ENCODE measurements at regions not wholly inside any gene's neighbourhood (a gene's known extent, or its start where the extent isn't known, plus 50 kb on each side); places are given as distances from the start of the nearest gene placed in this dataset.

- H3K4me1 ChIP-seq (ENCODE audit: control insufficient read depth, insufficient read depth, low read length): no peaks in the 10 kb centered on the region
- no peak overlapping the region for H3K27ac ChIP-seq (ENCODE audit: low read depth, low read length)
- no peaks in the 10 kb centered on the region for H3K36me3 ChIP-seq (ENCODE audit: control insufficient read depth, insufficient read depth, low read length)
- DNase-seq (ENCODE audit: low read depth in 4 of 6, low spot score in 6 of 6): no peak
- no peak overlapping the region for H3K4me3 ChIP-seq (ENCODE audit: low read depth, low read length)
- H3K27me3 ChIP-seq (ENCODE audit: control insufficient read depth, insufficient read depth, low read length): no peaks in the 10 kb centered on the region
- no peaks in the 10 kb centered on the region for H3K9me3 ChIP-seq (ENCODE audit: control insufficient read depth, insufficient read depth, low read length)
These were observed 217.6 kb upstream of the CEP162 start for GRCh38 chr6:84445068-84445467.

- no peaks in the 10 kb centered on the region for H3K9me3 ChIP-seq (ENCODE audit: control insufficient read depth, insufficient read depth, low read length)
- H3K4me1 ChIP-seq (ENCODE audit: control insufficient read depth, insufficient read depth, low read length): no peaks in the 10 kb centered on the region
- H3K4me3 ChIP-seq (ENCODE audit: low read depth, low read length): no peak overlapping the region
- H3K27me3 ChIP-seq (ENCODE audit: control insufficient read depth, insufficient read depth, low read length): no peaks in the 10 kb centered on the region
- no peak overlapping the region for H3K27ac ChIP-seq (ENCODE audit: low read depth, low read length)
- WGBS (ENCODE audit: insufficient coverage): no CpG with 5 or more reads among the region's 3 CpGs
- H3K36me3 ChIP-seq (ENCODE audit: control insufficient read depth, insufficient read depth, low read length): no peaks in the 10 kb centered on the region
- DNase-seq (ENCODE audit: low read depth in 4 of 6, low spot score in 6 of 6): no peak
These were observed 214.8 kb upstream of the CEP162 start for GRCh38 chr6:84442208-84442607.

GRCh38 chr6:84441456-84441855, 214.0 kb upstream of the CEP162 start:
- H3K4me1 ChIP-seq (ENCODE audit: control insufficient read depth, insufficient read depth, low read length): no peaks in the 10 kb centered on the region
- H3K9me3 ChIP-seq (ENCODE audit: control insufficient read depth, insufficient read depth, low read length): no peaks in the 10 kb centered on the region
- no peaks in the 10 kb centered on the region for H3K36me3 ChIP-seq (ENCODE audit: control insufficient read depth, insufficient read depth, low read length)
- H3K4me3 ChIP-seq (ENCODE audit: low read depth, low read length): no peak overlapping the region
- no peak for DNase-seq (ENCODE audit: low read depth in 4 of 6, low spot score in 6 of 6)
- H3K27me3 ChIP-seq (ENCODE audit: control insufficient read depth, insufficient read depth, low read length): no peaks in the 10 kb centered on the region
- no peak overlapping the region for H3K27ac ChIP-seq (ENCODE audit: low read depth, low read length)
- 80% methylated on average over 1 of the region's 3 CpGs for WGBS (ENCODE audit: insufficient coverage)

GRCh38 chr6:84434550-84434949, 207.1 kb upstream of the CEP162 start:
- H3K4me1 ChIP-seq (ENCODE audit: control insufficient read depth, insufficient read depth, low read length): no peaks in the 10 kb centered on the region
- H3K27ac ChIP-seq (ENCODE audit: low read depth, low read length): no peak overlapping the region
- peaks cover 2% of the 10 kb centered on the region for H3K27me3 ChIP-seq (ENCODE audit: control insufficient read depth, insufficient read depth, low read length)
- no peak overlapping the region for H3K4me3 ChIP-seq (ENCODE audit: low read depth, low read length)
- WGBS (ENCODE audit: insufficient coverage): 82% methylated on average over 3 of the region's 4 CpGs
- no peaks in the 10 kb centered on the region for H3K36me3 ChIP-seq (ENCODE audit: control insufficient read depth, insufficient read depth, low read length)
- no peak for DNase-seq (ENCODE audit: low read depth in 4 of 6, low spot score in 6 of 6)
- no peaks in the 10 kb centered on the region for H3K9me3 ChIP-seq (ENCODE audit: control insufficient read depth, insufficient read depth, low read length)

GRCh38 chr6:84432619-84433018, 205.2 kb upstream of the CEP162 start:
- Histone ChIP-seq H3K27ac (ENCODE audit: low read depth, low read length) (no peak overlapping the region), H3K4me1 (ENCODE audit: control insufficient read depth, insufficient read depth, low read length) (no peaks in the 10 kb centered on the region), H3K36me3 (ENCODE audit: control insufficient read depth, insufficient read depth, low read length) (no peaks in the 10 kb centered on the region), H3K27me3 (ENCODE audit: control insufficient read depth, insufficient read depth, low read length) (peaks cover 2% of the 10 kb centered on the region), H3K9me3 (ENCODE audit: control insufficient read depth, insufficient read depth, low read length) (no peaks in the 10 kb centered on the region), H3K4me3 (ENCODE audit: low read depth, low read length) (no peak overlapping the region)
- DNase-seq (ENCODE audit: low read depth in 4 of 6, low spot score in 6 of 6): no peak

GRCh38 chr6:84428300-84428907, 201.0 kb upstream of the CEP162 start:
- H3K36me3 ChIP-seq (ENCODE audit: control insufficient read depth, insufficient read depth, low read length): no peaks in the 10 kb centered on the region
- H3K27ac ChIP-seq (ENCODE audit: low read depth, low read length): no peak overlapping the region
- no peaks in the 10 kb centered on the region for H3K4me1 ChIP-seq (ENCODE audit: control insufficient read depth, insufficient read depth, low read length)
- H3K9me3 ChIP-seq (ENCODE audit: control insufficient read depth, insufficient read depth, low read length): no peaks in the 10 kb centered on the region
- DNase-seq (ENCODE audit: low read depth in 4 of 6, low spot score in 6 of 6): peak in 5 of 6 donors; percentile 15 to 74 (median 42)
- no peak overlapping the region for H3K4me3 ChIP-seq (ENCODE audit: low read depth, low read length)
- WGBS (ENCODE audit: insufficient coverage): 17% methylated on average over 4 of the region's 6 CpGs
- peaks cover 10% of the 10 kb centered on the region for H3K27me3 ChIP-seq (ENCODE audit: control insufficient read depth, insufficient read depth, low read length)

- DNase-seq (ENCODE audit: low read depth in 4 of 6, low spot score in 6 of 6): no peak
- Histone ChIP-seq H3K27ac (ENCODE audit: low read depth, low read length) (no peak overlapping the region), H3K36me3 (ENCODE audit: control insufficient read depth, insufficient read depth, low read length) (no peaks in the 10 kb centered on the region), H3K4me1 (ENCODE audit: control insufficient read depth, insufficient read depth, low read length) (no peaks in the 10 kb centered on the region), H3K27me3 (ENCODE audit: control insufficient read depth, insufficient read depth, low read length) (peaks cover 17% of the 10 kb centered on the region), H3K4me3 (ENCODE audit: low read depth, low read length) (no peak overlapping the region), H3K9me3 (ENCODE audit: control insufficient read depth, insufficient read depth, low read length) (no peaks in the 10 kb centered on the region)
- WGBS (ENCODE audit: insufficient coverage): 50% methylated on average over 2 of the region's 5 CpGs
These were observed 198.7 kb upstream of the CEP162 start for GRCh38 chr6:84425971-84426705.

GRCh38 chr6:84424956-84425355, 197.5 kb upstream of the CEP162 start:
- H3K4me3 ChIP-seq (ENCODE audit: low read depth, low read length): no peak overlapping the region

GRCh38 chr6:84422380-84422968, 195.0 kb upstream of the CEP162 start:
- Histone ChIP-seq H3K36me3 (ENCODE audit: control insufficient read depth, insufficient read depth, low read length) (no peaks in the 10 kb centered on the region), H3K27ac (ENCODE audit: low read depth, low read length) (peak overlapping the region; percentile 22), H3K9me3 (ENCODE audit: control insufficient read depth, insufficient read depth, low read length) (no peaks in the 10 kb centered on the region), H3K27me3 (ENCODE audit: control insufficient read depth, insufficient read depth, low read length) (peaks cover 15% of the 10 kb centered on the region), H3K4me1 (ENCODE audit: control insufficient read depth, insufficient read depth, low read length) (no peaks in the 10 kb centered on the region), H3K4me3 (ENCODE audit: low read depth, low read length) (no peak overlapping the region)
- peak; percentile 10 to 72 (median 40) for DNase-seq (ENCODE audit: low read depth in 4 of 6, low spot score in 6 of 6)
- 8% methylated on average over 8 of the region's 13 CpGs for WGBS (ENCODE audit: insufficient coverage)

More at GRCh38 chr6:84424956-84425355, 197.5 kb upstream of the CEP162 start:
- no peaks in the 10 kb centered on the region for H3K4me1 ChIP-seq (ENCODE audit: control insufficient read depth, insufficient read depth, low read length)
- peaks cover 17% of the 10 kb centered on the region for H3K27me3 ChIP-seq (ENCODE audit: control insufficient read depth, insufficient read depth, low read length)
- H3K9me3 ChIP-seq (ENCODE audit: control insufficient read depth, insufficient read depth, low read length): no peaks in the 10 kb centered on the region
- H3K36me3 ChIP-seq (ENCODE audit: control insufficient read depth, insufficient read depth, low read length): no peaks in the 10 kb centered on the region
- WGBS (ENCODE audit: insufficient coverage): no CpG with 5 or more reads among the region's 4 CpGs
- peak overlapping the region; percentile 10 for H3K27ac ChIP-seq (ENCODE audit: low read depth, low read length)
- no peak for DNase-seq (ENCODE audit: low read depth in 4 of 6, low spot score in 6 of 6)

- no CpG with 5 or more reads among the region's 5 CpGs for WGBS (ENCODE audit: insufficient coverage)
- peaks cover 12% of the 10 kb centered on the region for H3K27me3 ChIP-seq (ENCODE audit: control insufficient read depth, insufficient read depth, low read length)
- DNase-seq (ENCODE audit: low read depth in 4 of 6, low spot score in 6 of 6): no peak
These were observed 193.6 kb upstream of the CEP162 start for GRCh38 chr6:84421031-84421430.

More at GRCh38 chr6:84421031-84421430, 193.6 kb upstream of the CEP162 start:
- Histone ChIP-seq H3K4me3 (ENCODE audit: low read depth, low read length) (no peak overlapping the region), H3K27ac (ENCODE audit: low read depth, low read length) (no peak overlapping the region), H3K9me3 (ENCODE audit: control insufficient read depth, insufficient read depth, low read length) (no peaks in the 10 kb centered on the region), H3K36me3 (ENCODE audit: control insufficient read depth, insufficient read depth, low read length) (no peaks in the 10 kb centered on the region), H3K4me1 (ENCODE audit: control insufficient read depth, insufficient read depth, low read length) (no peaks in the 10 kb centered on the region)

Measured in spinal cord (tissue), 9 donors.